ENCODE measurements at regions not wholly inside any gene's neighbourhood (a gene's known extent, or its start where the extent isn't known, plus 50 kb on each side); places are given as distances from the start of the nearest gene placed in this dataset.

DNA sequence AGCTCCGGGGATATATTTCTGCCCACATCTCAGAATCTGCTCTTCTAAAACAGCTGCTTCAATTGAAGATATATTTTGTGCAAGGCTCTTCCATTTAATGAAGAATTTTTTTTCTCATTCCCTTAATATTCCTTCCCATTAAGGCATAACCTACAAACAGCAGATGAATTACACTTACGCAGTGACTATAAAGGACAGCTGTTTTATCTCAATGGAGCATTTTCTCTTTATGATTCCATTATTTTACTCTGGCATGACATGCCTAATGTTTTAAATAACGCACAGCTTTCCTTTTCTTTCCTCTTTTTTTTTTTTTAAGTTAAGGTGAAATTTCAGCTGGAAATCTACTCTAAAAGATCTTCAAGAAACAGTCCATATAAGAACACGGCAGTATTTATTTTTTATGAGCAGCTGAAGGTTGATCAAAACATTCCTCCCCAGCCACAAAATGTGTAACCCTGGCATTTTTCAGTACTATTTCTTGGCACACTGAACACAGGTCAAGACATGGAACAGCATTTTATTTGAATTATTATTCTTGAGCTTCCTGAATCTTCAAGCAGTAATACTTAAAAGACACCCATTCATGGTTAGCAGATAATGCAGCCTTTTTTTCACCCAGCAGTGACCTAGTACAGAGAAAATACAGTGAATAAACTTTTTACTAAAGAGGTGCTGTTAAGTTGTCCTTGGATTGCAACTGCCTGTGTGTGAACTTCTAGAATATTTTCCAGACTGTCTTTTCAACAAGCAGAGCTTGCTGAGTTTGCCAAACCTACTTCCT is 118.1 kb upstream of the FOXN3 start:
- TF ChIP-seq CTCF (IDR thresholded peaks at IDR 0.05) (no peak), POLR2A (IDR thresholded peaks at IDR 0.05) (no peak)

All from vagina (tissue), 2 donors.